Activated CD8-positive, alpha-beta memory T cell treated with anti-CD3 and anti-CD28 coated beads, Interleukin-2, amount 50 U/mL, for 4 hours (primary cell): ENCODE measurements at regions not wholly inside any gene's neighbourhood (a gene's known extent, or its start where the extent isn't known, plus 50 kb on each side); places are given as distances from the start of the nearest gene placed in this dataset.

Experiments
- DNase-seq: peaks from one replicate; pipeline ENCODE4 v3.0.0-alpha.2; 2020

GRCh38 chr10:3363311-3364045, 190.9 kb upstream of the PITRM1 start:
- no peak for DNase-seq

- no peak for DNase-seq
Observed at GRCh38 chr10:3362394-3362793, 189.8 kb upstream of the PITRM1 start.

GRCh38 chr10:3361640-3362039, 189.1 kb upstream of the PITRM1 start:
- DNase-seq: no peak

- DNase-seq: no peak
Observed at GRCh38 chr10:3357737-3358136, 185.2 kb upstream of the PITRM1 start.

- no peak for DNase-seq
Observed at GRCh38 chr10:3355536-3355935, 183.0 kb upstream of the PITRM1 start.

GRCh38 chr10:3354174-3354900, 181.8 kb upstream of the PITRM1 start:
- DNase-seq: no peak

- DNase-seq: no peak
Observed at GRCh38 chr10:3353235-3353634, 180.7 kb upstream of the PITRM1 start.

- no peak for DNase-seq
Observed at GRCh38 chr10:3350617-3351258, 178.2 kb upstream of the PITRM1 start.

GRCh38 chr10:3350205-3350604, 177.6 kb upstream of the PITRM1 start:
- no peak for DNase-seq

- DNase-seq: no peak
Observed at GRCh38 chr10:3348564-3348963, 176.0 kb upstream of the PITRM1 start.

GRCh38 chr10:3347413-3348182, 175.0 kb upstream of the PITRM1 start:
- no peak for DNase-seq

- no peak for DNase-seq
Observed at GRCh38 chr10:3346851-3347250, 174.3 kb upstream of the PITRM1 start.

GRCh38 chr10:3342771-3343170, 170.2 kb upstream of the PITRM1 start:
- DNase-seq: no peak

GRCh38 chr10:3340127-3340730, 167.6 kb upstream of the PITRM1 start:
- no peak for DNase-seq

- no peak for DNase-seq
Observed at GRCh38 chr10:3339531-3339950, 167.0 kb upstream of the PITRM1 start.

GRCh38 chr10:3339121-3339520, 166.5 kb upstream of the PITRM1 start:
- no peak for DNase-seq

GRCh38 chr10:3337741-3338140, 165.2 kb upstream of the PITRM1 start:
- no peak for DNase-seq

- DNase-seq: no peak
Observed at GRCh38 chr10:3336673-3337293, 164.2 kb upstream of the PITRM1 start.

GRCh38 chr10:3333426-3333825, 160.8 kb upstream of the PITRM1 start:
- DNase-seq: no peak

- no peak for DNase-seq
Observed at GRCh38 chr10:3331690-3332230, 159.2 kb upstream of the PITRM1 start.

GRCh38 chr10:3331187-3331586, 158.6 kb upstream of the PITRM1 start:
- no peak for DNase-seq

GRCh38 chr10:3330663-3331062, 158.1 kb upstream of the PITRM1 start:
- DNase-seq: no peak
